ENCODE measurements at regions not wholly inside any gene's neighbourhood (a gene's known extent, or its start where the extent isn't known, plus 50 kb on each side); places are given as distances from the start of the nearest gene placed in this dataset.

GRCh38 chr18:46274266-46274665 lies 170.1 kb downstream of the HAUS1 start:
- intact Hi-C loops (cut with micrococcal nuclease; ENCODE audit: unreplicated experiment), result no loop called here
- ChIA-PET CTCF (no interaction called here), POLR2A (ENCODE audit: low non-redundant PET) (interaction anchor here (0.6 kb wide), 1 partner anchor 9 kb away, joined by 3 read pairs; no protein-coding TSS in a partner anchor)
- peaks cover 18% of the 10 kb centered on the region for H3K4me1 ChIP-seq (ENCODE audit: insufficient read depth, low read length, poor library complexity, severe bottlenecking)
- H3K36me3 ChIP-seq (ENCODE audit: insufficient read depth, low read length, poor library complexity, severe bottlenecking), result no peaks in the 10 kb centered on the region
- no peak overlapping the region for H3K4me3 ChIP-seq (ENCODE audit: low read depth, low read length, poor library complexity, severe bottlenecking)
- BruUV-seq (replicated peaks), result no TSS peak
- no peak overlapping the region for H3K27ac ChIP-seq (ENCODE audit: low read depth, low read length, poor library complexity, severe bottlenecking)
- H3K9me3 ChIP-seq (ENCODE audit: low read depth, low read length, poor library complexity, severe bottlenecking), result no peaks in the 10 kb centered on the region
- H3K27me3 ChIP-seq (replicated peaks; ENCODE audit: insufficient read depth, low read depth, low read length, poor library complexity), result no peaks in the 10 kb centered on the region
- no peak for DNase-seq (ENCODE audit: low spot score)
- TF ChIP-seq CTCF (conservative IDR thresholded peaks at IDR 0.05; ENCODE audit: low read depth, low read length), result no peak
- no peak for TF ChIP-seq EZH2 (IDR thresholded peaks at IDR 0.05; ENCODE audit: borderline replicate concordance, low read depth, low read length, poor library complexity, severe bottlenecking)

- POLR2A ChIA-PET (ENCODE audit: low non-redundant PET), result no interaction called here
- DNase-seq (ENCODE audit: low spot score), result no peak
- H3K9me3 ChIP-seq (ENCODE audit: low read depth, low read length, poor library complexity, severe bottlenecking), result no peaks in the 10 kb centered on the region
- intact Hi-C loops (cut with micrococcal nuclease; ENCODE audit: unreplicated experiment), result no loop called here
- no peak overlapping the region for H3K4me3 ChIP-seq (ENCODE audit: low read depth, low read length, poor library complexity, severe bottlenecking)
- BruUV-seq (replicated peaks), result no TSS peak
- peaks cover 18% of the 10 kb centered on the region for H3K4me1 ChIP-seq (ENCODE audit: insufficient read depth, low read length, poor library complexity, severe bottlenecking)
- H3K27ac ChIP-seq (ENCODE audit: low read depth, low read length, poor library complexity, severe bottlenecking), result no peak overlapping the region
- TF ChIP-seq CTCF (conservative IDR thresholded peaks at IDR 0.05; ENCODE audit: low read depth, low read length), result no peak
- no peak for TF ChIP-seq EZH2 (IDR thresholded peaks at IDR 0.05; ENCODE audit: borderline replicate concordance, low read depth, low read length, poor library complexity, severe bottlenecking)
- H3K36me3 ChIP-seq (ENCODE audit: insufficient read depth, low read length, poor library complexity, severe bottlenecking), result no peaks in the 10 kb centered on the region
- CTCF ChIA-PET, result no interaction called here
- H3K27me3 ChIP-seq (replicated peaks; ENCODE audit: insufficient read depth, low read depth, low read length, poor library complexity), result no peaks in the 10 kb centered on the region
These were observed 171.2 kb downstream of the HAUS1 start for GRCh38 chr18:46275370-46275769.

- intact Hi-C loops (cut with micrococcal nuclease; ENCODE audit: unreplicated experiment), result no loop called here
- TF ChIP-seq EZH2 (IDR thresholded peaks at IDR 0.05; ENCODE audit: borderline replicate concordance, low read depth, low read length, poor library complexity, severe bottlenecking), result no peak
- no peak for TF ChIP-seq CTCF (conservative IDR thresholded peaks at IDR 0.05; ENCODE audit: low read depth, low read length)
- CTCF ChIA-PET, result interaction anchor here (1.6 kb wide), 1 partner anchor 103 kb away, joined by 3 read pairs; a partner anchor contains a TSS
These were observed 172.6 kb downstream of the HAUS1 start for GRCh38 chr18:46276748-46277147.

More at GRCh38 chr18:46276748-46277147, 172.6 kb downstream of the HAUS1 start:
- no peak overlapping the region for H3K4me3 ChIP-seq (ENCODE audit: low read depth, low read length, poor library complexity, severe bottlenecking)
- H3K27me3 ChIP-seq (replicated peaks; ENCODE audit: insufficient read depth, low read depth, low read length, poor library complexity), result no peaks in the 10 kb centered on the region
- peaks cover 18% of the 10 kb centered on the region for H3K4me1 ChIP-seq (ENCODE audit: insufficient read depth, low read length, poor library complexity, severe bottlenecking)
- no TSS peak for BruUV-seq (replicated peaks)
- no peak for DNase-seq (ENCODE audit: low spot score)
- POLR2A ChIA-PET (ENCODE audit: low non-redundant PET), result no interaction called here
- no peaks in the 10 kb centered on the region for H3K36me3 ChIP-seq (ENCODE audit: insufficient read depth, low read length, poor library complexity, severe bottlenecking)
- H3K9me3 ChIP-seq (ENCODE audit: low read depth, low read length, poor library complexity, severe bottlenecking), result no peaks in the 10 kb centered on the region
- H3K27ac ChIP-seq (ENCODE audit: low read depth, low read length, poor library complexity, severe bottlenecking), result no peak overlapping the region

All from A673 (cell line).